ENCODE measurements at regions not wholly inside any gene's neighbourhood (a gene's known extent, or its start where the extent isn't known, plus 50 kb on each side); places are given as distances from the start of the nearest gene placed in this dataset.

DNA sequence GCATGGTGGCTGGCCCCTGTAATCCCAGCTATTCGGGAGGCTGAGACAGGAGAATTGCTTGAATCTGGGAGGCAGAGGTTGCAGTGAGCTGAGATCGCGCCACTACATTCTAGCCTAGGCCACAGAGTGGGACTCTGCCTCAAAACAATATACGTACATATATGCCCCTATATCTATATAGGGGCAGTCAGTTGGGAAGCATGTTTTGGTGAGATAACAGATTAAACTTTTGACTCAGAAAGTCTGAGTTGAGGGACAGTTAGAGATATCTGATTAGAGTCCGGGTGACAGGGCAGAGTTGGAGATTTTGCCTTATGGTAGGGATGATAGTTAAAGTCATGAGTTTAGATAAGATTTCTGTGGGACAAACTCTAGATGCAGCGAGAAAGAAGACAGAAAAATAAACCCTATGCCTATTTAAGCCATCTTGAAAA lies 71.8 kb upstream of the ALDH1A1 start (continued):
- no peak for TF ChIP-seq ZNF79 (CRISPR knock-in tag; IDR thresholded peaks at IDR 0.05; ENCODE audit: low read depth)
- TF ChIP-seq ZNF584 (CRISPR knock-in tag; IDR thresholded peaks at IDR 0.05; ENCODE audit: low read depth), result 0 out of 2 replicates have a peak, but pooled peaks have one; percentile 53
- no peak for TF ChIP-seq ZC3H11A (IDR thresholded peaks at IDR 0.05; ENCODE audit: low read depth, low read length)
- TF ChIP-seq, protein P1, sequence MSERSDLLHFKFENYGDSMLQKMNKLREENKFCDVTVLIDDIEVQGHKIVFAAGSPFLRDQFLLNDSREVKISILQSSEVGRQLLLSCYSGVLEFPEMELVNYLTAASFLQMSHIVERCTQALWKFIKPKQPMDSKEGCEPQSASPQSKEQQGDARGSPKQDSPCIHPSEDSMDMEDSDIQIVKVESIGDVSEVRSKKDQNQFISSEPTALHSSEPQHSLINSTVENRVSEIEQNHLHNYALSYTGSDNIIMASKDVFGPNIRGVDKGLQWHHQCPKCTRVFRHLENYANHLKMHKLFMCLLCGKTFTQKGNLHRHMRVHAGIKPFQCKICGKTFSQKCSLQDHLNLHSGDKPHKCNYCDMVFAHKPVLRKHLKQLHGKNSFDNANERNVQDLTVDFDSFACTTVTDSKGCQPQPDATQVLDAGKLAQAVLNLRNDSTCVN (CRISPR knock-in tag; IDR thresholded peaks at IDR 0.05), result no peak
- TF ChIP-seq IFI16 (CRISPR knock-in tag; IDR thresholded peaks at IDR 0.05), result no peak
- TF ChIP-seq, protein P2, sequence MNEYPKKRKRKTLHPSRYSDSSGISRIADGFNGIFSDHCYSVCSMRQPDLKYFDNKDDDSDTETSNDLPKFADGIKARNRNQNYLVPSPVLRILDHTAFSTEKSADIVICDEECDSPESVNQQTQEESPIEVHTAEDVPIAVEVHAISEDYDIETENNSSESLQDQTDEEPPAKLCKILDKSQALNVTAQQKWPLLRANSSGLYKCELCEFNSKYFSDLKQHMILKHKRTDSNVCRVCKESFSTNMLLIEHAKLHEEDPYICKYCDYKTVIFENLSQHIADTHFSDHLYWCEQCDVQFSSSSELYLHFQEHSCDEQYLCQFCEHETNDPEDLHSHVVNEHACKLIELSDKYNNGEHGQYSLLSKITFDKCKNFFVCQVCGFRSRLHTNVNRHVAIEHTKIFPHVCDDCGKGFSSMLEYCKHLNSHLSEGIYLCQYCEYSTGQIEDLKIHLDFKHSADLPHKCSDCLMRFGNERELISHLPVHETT (CRISPR knock-in tag; conservative IDR thresholded peaks at IDR 0.05 in 1 of 2, IDR thresholded peaks at IDR 0.05 in 1 of 2), result peak in 1 of 2 experiments; percentile 91; a peak in 2 of 4 replicates
- no peak for TF ChIP-seq ZFP1 (CRISPR knock-in tag; IDR thresholded peaks at IDR 0.05)
- TF ChIP-seq GATAD2B (IDR thresholded peaks at IDR 0.05; ENCODE audit: borderline replicate concordance), result peak; percentile 93
- peak; percentile 80 for TF ChIP-seq ZNF175 (CRISPR knock-in tag; IDR thresholded peaks at IDR 0.05; ENCODE audit: low read depth)
- TF ChIP-seq ZBTB7A (IDR thresholded peaks at IDR 0.05; ENCODE audit: borderline replicate concordance, control insufficient read depth, low read depth, low read length), result no peak
- TF ChIP-seq, protein P3, sequence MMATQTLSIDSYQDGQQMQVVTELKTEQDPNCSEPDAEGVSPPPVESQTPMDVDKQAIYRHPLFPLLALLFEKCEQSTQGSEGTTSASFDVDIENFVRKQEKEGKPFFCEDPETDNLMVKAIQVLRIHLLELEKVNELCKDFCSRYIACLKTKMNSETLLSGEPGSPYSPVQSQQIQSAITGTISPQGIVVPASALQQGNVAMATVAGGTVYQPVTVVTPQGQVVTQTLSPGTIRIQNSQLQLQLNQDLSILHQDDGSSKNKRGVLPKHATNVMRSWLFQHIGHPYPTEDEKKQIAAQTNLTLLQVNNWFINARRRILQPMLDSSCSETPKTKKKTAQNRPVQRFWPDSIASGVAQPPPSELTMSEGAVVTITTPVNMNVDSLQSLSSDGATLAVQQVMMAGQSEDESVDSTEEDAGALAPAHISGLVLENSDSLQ (IDR thresholded peaks at IDR 0.05), result peak; percentile 91
- no peak for TF ChIP-seq CHD1 (IDR thresholded peaks at IDR 0.05; ENCODE audit: low read length)
- TF ChIP-seq TOE1 (IDR thresholded peaks at IDR 0.05; ENCODE audit: borderline replicate concordance), result peak; percentile 77; the same call in 1 of the 2 replicates
- TF ChIP-seq TOE1 (CRISPR knock-in tag; IDR thresholded peaks at IDR 0.05; ENCODE audit: borderline replicate concordance, low read depth), result no peak
- 0 out of 2 replicates have a peak, but pooled peaks have one; percentile 66 for TF ChIP-seq TARDBP (IDR thresholded peaks at IDR 0.05)
- TF ChIP-seq TBP (optimal IDR thresholded peaks at IDR 0.05; ENCODE audit: low read depth, low read length), result no peak
- peak; percentile 55; the same call in 1 of the 2 replicates for TF ChIP-seq ZNF311 (CRISPR knock-in tag; IDR thresholded peaks at IDR 0.05)
- TF ChIP-seq, protein P4, sequence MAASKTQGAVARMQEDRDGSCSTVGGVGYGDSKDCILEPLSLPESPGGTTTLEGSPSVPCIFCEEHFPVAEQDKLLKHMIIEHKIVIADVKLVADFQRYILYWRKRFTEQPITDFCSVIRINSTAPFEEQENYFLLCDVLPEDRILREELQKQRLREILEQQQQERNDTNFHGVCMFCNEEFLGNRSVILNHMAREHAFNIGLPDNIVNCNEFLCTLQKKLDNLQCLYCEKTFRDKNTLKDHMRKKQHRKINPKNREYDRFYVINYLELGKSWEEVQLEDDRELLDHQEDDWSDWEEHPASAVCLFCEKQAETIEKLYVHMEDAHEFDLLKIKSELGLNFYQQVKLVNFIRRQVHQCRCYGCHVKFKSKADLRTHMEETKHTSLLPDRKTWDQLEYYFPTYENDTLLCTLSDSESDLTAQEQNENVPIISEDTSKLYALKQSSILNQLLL (CRISPR knock-in tag; IDR thresholded peaks at IDR 0.05; ENCODE audit: borderline replicate concordance), result no peak
- 0 out of 2 replicates have a peak, but pooled peaks have one; percentile 15 for TF ChIP-seq ELF4 (CRISPR knock-in tag; IDR thresholded peaks at IDR 0.05)
- peak; percentile 78; the same call in 1 of the 2 replicates for TF ChIP-seq PYGO2 (tag; IDR thresholded peaks at IDR 0.05)
- no peak for TF ChIP-seq PTBP1 (IDR thresholded peaks at IDR 0.05; ENCODE audit: low read depth, low read length)
- TF ChIP-seq KDM2B (CRISPR knock-in tag; IDR thresholded peaks at IDR 0.05), result no peak
- TF ChIP-seq MLX (CRISPR knock-in tag; conservative IDR thresholded peaks at IDR 0.05), result no peak
- no peak for TF ChIP-seq SIRT6 (IDR thresholded peaks at IDR 0.05; ENCODE audit: low read depth, low read length)
